Epithelial cell of esophagus (primary cell): ENCODE measurements at regions not wholly inside any gene's neighbourhood (a gene's known extent, or its start where the extent isn't known, plus 50 kb on each side); places are given as distances from the start of the nearest gene placed in this dataset.

Experiments
- DNase-seq: peaks from one replicate; pipeline ENCODE4 v3.0.0; 2010; ENCODE audit warnings: low read depth
- H3K4me3 ChIP-seq: 2 replicates; pipeline ENCODE4 v1.5.1; 2011; ENCODE audit warnings: mild to moderate bottlenecking, low read length, control low read depth
- CTCF ChIP-seq: IDR thresholded peaks from 2 replicates; pipeline ENCODE4 v1.5.1; 2011; ENCODE audit warnings: low read depth, mild to moderate bottlenecking, low read length, control low read depth, inconsistent platforms; ENCODE audit not compliant: insufficient read depth; ENCODE audit errors: missing control alignments

- no peak for DNase-seq
- no peak for TF ChIP-seq CTCF
Measured at GRCh38 chr3:182198345-182198744, 486.6 kb downstream of the SOX2 start.

GRCh38 chr3:182201456-182202168 lies 489.9 kb downstream of the SOX2 start:
- H3K4me3 ChIP-seq = no peak overlapping the region
- TF ChIP-seq CTCF = no peak
- DNase-seq = peak; percentile 14

More at GRCh38 chr3:182198345-182198744, 486.6 kb downstream of the SOX2 start:
- H3K4me3 ChIP-seq = no peak overlapping the region

GRCh38 chr3:182212479-182213076 lies 500.9 kb downstream of the SOX2 start:
- no peak overlapping the region for H3K4me3 ChIP-seq
- TF ChIP-seq CTCF = no peak
- peak; percentile 100 for DNase-seq

- no peak overlapping the region for H3K4me3 ChIP-seq
- no peak for TF ChIP-seq CTCF
- no peak for DNase-seq
Measured at GRCh38 chr3:182214416-182214815, 502.7 kb downstream of the SOX2 start.

- DNase-seq = no peak
- H3K4me3 ChIP-seq = no peak overlapping the region
- no peak for TF ChIP-seq CTCF
Measured at GRCh38 chr3:182215881-182216280, 504.2 kb downstream of the SOX2 start.

- DNase-seq = no peak
- no peak overlapping the region for H3K4me3 ChIP-seq
- no peak for TF ChIP-seq CTCF
Measured at GRCh38 chr3:182216311-182216970, 504.7 kb downstream of the SOX2 start.
